GM19395 (cell line): ENCODE measurements at regions not wholly inside any gene's neighbourhood (a gene's known extent, or its start where the extent isn't known, plus 50 kb on each side); places are given as distances from the start of the nearest gene placed in this dataset.
"Not testable (repeated sequence)": the region's sequence is repeated elsewhere in the genome, so short reads cannot be mapped to it uniquely, and the experiment has no call there.

Source experiments
- ATAC-seq: cut with Tn5 transposase; IDR thresholded peaks from one replicate; pipeline ENCODE4 v1.9.1; 2021; ENCODE audit warnings: mild to moderate bottlenecking, moderate library complexity; ENCODE audit not compliant: unreplicated experiment

DNA sequence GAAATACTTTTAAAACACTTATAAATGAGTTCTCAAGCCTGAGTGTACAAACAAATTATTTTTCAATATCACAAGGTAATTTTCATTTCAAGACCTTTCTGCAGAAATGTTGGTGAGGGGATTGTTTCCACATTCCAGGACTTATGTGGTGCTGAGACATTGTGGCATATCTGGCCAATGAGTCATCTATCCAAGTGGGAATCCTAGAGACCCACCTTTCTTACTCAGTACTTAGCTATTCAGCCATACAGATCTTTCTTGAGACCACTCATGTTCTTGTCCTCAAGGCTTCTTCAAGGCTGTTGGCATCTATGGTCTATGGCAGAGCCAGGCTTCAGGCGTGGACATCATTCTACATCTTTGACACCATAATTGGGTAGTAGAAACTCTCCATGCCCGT is 225.4 kb downstream of the DKK1 start:
- ATAC-seq, result no peak

GRCh38 chr10:52540479-52540984 is 226.5 kb downstream of the DKK1 start:
- no peak for ATAC-seq

DNA sequence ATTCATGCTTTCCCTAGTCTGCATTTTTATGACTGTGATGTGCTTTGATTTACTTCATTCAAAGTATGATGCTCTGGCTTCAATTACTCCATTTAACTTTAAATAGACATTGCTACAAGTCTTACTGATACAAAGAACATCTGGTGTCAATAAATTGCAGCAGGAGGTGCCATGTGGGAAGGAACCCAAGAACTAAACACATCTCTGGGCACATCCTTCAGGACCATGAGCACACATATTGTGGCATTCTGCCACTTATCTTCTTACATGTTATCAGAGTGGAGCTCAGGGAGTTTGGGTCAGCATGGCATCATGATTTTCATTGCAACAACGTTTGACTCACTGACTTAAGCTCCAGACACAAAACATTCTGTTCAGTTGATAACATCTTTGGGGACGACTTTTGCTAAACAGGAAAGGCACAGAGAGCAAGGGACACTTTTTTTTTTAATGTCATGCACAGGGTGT is 227.0 kb downstream of the DKK1 start:
- no peak for ATAC-seq

GRCh38 chr10:52542906-52543305 is 228.8 kb downstream of the DKK1 start:
- no peak for ATAC-seq

DNA sequence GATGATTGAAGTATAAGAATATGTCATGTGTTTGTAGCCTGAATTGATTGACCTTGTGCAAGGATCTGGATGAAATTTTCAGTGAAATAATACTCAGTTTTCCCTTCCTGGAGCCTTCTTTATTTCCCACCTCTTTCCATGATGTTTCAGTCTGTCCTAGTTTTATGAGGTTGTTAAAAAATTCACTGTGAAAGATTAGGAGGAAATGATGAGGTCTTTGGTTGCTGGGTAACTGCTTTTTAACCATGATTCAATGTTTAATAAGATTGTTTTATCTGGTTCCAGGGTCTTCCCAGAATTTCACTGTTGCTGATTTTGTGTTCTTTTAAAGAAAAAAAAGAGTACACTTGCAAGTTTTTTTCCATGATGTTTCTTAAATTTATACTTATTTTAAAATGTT is 221.5 kb downstream of the MBL2 start:
- ATAC-seq, result no peak

DNA sequence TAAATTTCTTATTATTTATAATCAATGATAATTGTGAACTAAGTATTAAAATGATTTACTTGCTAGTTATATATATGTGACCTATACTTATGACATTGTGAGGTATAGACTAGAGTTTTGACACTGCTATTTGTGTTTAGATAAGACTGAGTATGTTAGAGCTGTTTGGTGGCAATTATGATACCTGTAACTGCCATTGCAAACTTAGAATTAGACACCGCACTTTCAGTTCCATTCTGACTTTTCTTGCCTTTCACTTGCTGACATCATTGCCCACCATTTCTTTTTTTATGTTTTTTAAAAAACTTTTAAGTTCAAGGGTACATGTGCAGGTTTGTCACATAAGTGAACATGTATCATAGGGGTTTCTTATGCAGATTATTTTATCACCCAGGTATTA is 214.5 kb downstream of the MBL2 start:
- ATAC-seq, result no peak

DNA sequence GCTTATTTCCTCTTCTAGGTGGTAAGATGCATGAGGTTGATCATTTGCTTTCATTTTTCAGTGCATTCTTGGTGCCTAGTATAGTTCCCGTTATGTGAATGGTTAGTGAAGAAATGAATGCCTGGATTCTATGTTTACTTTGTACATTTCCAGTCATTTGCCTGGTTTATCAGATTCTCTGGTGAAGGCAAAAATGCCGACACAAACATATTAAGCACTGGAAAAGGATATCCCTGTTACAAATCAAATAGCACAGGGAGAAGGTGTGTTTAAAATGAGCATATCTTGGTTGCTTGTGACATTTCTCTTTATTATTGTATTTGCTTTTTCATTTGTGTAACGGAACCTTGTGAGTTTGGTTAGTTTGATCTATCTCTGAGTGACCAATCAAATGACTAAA is 211.3 kb downstream of the MBL2 start:
- ATAC-seq, result no peak

DNA sequence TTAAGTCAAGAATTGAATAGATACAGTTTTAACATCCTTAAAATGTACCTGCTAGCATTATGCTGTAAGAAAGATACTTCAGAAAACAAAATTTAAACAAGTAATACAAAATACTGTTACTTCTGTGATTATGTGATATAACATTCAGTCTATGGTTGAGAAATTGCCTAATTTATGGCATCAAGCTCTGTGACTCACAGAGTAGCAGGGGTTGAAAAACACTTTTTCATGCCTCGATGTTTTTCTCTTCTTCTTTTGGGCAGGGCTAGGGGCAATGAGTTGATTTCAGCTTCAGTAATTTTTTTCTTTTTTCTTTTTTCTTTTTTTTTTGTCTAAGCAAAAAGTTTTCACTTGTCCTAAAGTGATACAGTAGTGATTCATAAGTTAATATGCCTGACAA is 209.2 kb downstream of the MBL2 start:
- ATAC-seq, result no peak

GRCh38 chr10:52566471-52567246 is 205.9 kb downstream of the MBL2 start:
- peak; percentile 44 for ATAC-seq

DNA sequence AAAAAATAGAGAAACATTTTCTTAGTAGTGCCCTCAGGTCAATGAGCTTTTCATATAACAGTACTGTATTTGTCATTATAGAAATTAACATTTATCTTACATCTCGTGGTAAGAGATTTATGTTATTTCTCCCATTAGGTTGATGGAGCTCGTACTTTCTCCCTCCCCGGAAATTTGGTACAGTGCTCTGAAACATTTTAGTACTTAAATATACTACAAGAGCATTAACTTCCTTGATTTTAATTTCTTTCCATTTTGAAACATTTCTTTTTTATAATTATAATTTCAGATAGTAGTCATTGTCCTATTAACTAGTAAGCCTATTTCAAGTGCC is 205.4 kb downstream of the MBL2 start:
- ATAC-seq, result no peak

DNA sequence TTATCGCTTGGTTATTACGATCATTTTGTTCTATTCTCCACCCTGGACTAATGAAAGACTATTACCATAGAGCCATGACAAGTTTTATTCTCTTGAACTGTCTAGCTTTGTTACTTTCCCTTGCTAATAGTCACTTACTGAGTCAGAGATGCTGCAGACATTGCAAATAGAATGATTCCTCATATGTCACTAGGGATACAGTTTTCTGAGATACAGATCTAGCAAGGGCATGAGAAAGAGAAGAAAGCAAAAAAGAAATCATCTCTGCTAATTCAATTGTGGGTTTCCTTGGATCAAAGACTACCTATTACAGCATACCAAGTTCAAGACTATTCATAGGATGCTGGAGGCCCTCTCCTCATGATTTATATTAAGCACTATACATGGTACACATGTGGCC is 204.3 kb downstream of the MBL2 start:
- no peak for ATAC-seq

GRCh38 chr10:52570490-52570889 is 202.1 kb downstream of the MBL2 start:
- no peak for ATAC-seq

- no peak for ATAC-seq
Observed at GRCh38 chr10:52571018-52571417, 201.6 kb downstream of the MBL2 start.

DNA sequence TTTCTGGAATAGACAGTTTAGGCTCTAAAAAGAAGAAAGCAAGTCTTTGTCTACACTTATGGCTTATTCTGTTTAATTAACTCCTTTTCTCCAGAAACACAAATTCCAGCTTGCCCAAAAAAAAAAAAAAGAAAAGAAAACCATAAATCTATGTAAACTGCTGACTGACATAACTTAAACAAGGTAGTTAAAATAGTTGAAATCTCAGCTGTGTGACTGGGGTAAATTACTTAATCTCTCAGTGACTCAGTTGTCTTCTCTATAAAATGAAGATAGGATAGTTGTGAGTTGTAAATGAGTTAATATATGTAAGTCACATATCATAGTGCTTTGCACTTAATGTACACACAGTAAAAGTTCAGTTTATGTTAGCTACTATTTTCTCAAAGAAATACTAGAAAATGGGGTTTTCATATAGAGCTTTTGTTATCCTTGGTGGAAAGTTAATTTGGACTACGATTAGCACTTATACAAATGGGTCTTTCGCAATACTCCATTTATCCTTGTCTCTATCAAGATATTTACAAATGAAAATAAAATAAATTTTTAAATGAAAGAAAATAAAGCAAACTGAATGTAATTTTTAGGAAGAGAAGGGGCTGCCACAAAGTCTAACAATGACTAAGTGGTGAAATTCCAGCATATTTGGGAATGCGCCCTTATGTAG is 200.9 kb downstream of the MBL2 start:
- no peak for ATAC-seq

DNA sequence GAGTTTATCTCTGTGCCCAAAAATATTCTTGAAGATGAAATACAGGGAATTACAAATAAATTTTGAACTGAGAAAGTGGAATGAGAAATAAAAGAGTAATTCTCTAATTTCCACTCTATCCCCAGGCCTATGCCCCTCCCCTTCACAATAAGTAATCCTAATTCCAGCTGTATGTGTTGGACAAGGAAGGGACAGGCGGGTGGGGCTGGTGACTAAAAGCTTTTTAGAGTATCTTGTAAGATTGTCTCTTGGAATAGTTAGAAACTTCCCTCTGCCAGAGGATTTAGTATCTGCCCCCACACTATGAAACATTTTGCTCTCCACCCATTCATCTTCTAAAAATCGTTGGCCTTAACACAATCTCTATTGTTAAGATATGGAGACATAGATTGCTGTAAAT is 199.2 kb downstream of the MBL2 start:
- no peak for ATAC-seq

DNA sequence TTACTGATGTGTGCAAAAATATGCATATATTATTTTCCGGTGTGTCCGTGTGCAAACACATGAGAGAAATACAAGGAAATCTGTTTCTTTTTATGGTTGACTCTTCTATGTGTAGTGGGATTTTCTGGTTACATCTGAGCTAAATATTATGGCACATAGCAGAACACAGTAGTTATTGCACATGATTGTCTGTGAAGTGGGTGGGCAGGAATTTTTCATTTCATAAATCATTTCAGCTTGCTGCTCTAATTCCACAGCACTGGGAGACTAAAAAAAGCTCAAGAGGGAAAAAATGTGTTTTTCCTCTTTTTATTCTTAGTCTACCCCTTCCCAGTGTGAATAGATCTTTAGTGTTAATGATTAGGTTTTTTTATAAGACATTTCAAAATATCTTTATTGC is 197.9 kb downstream of the MBL2 start:
- ATAC-seq, result no peak

DNA sequence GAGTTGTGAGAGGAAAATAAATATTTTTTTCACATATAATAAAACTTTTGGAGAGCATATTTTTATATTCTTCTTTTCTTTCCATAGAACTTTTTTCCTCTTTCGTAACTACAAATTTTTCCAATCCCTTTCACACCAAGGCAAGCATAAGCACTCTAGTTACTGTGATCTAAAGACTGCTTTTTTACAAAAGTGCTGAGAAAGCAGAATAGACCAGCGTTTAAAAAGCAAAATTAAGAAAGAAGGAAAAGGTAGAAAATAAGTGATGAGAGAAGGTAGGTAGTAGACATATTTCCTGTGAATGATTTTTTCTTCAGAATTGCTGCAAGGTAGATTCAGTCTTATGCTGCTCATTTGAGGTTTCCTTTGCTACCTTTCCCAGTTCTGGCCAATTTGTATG is 195.5 kb downstream of the MBL2 start:
- ATAC-seq, result no peak

GRCh38 chr10:52578871-52579405 is 193.6 kb downstream of the MBL2 start:
- ATAC-seq, result no peak

GRCh38 chr10:52581636-52582035 is 190.9 kb downstream of the MBL2 start:
- ATAC-seq, result not testable (repeated sequence)

DNA sequence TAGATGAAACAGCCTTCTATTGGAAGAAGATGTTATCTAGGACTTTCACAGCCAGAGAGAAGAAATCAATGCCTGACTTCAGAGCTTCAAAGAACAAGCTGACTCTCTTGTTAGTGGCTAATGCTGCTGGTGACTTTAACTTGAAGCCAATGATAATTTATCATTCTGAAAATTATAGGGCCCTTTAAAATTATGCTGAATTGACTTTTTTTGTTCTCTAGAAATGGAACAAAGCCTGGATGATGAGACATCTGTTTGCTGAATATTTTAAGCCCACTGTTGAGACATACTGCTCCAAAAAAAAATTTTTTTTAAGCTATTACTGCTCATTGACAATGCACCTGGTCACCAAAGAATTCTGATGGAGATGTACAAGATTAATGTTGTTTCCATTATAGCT is 189.2 kb downstream of the MBL2 start:
- no peak for ATAC-seq

- no peak for ATAC-seq
Observed at GRCh38 chr10:52586710-52587109, 185.9 kb downstream of the MBL2 start.

GRCh38 chr10:52597189-52597863 is 175.3 kb downstream of the MBL2 start:
- ATAC-seq, result no peak
